ENCODE measurements at regions not wholly inside any gene's neighbourhood (a gene's known extent, or its start where the extent isn't known, plus 50 kb on each side); places are given as distances from the start of the nearest gene placed in this dataset.

GRCh38 chr1:214880956-214881355 is 201.6 kb upstream of the KCNK2 start:
- H3K9me3 Mint-ChIP-seq (ENCODE audit: low read depth), result no peaks in the 10 kb centered on the region
- CTCF ChIA-PET, result no interaction called here
- intact Hi-C loops (cut with DNase I, micrococcal nuclease), result no loop called here
- no peaks in the 10 kb centered on the region for H3K4me1 Mint-ChIP-seq
- no peaks in the 10 kb centered on the region for H3K36me3 Mint-ChIP-seq (ENCODE audit: low read depth)
- H3K27ac Mint-ChIP-seq, result no peak overlapping the region
- no peak for ATAC-seq
- no peaks in the 10 kb centered on the region for H3K27me3 Mint-ChIP-seq
- no peak for DNase-seq
- POLR2A ChIA-PET, result no interaction called here
- no peak overlapping the region for H3K4me3 Mint-ChIP-seq

- Mint-ChIP-seq H3K4me3 (no peak overlapping the region), H3K27ac (no peak overlapping the region), H3K4me1 (no peaks in the 10 kb centered on the region), H3K36me3 (ENCODE audit: low read depth) (no peaks in the 10 kb centered on the region), H3K9me3 (ENCODE audit: low read depth) (no peaks in the 10 kb centered on the region), H3K27me3 (no peaks in the 10 kb centered on the region)
- CTCF ChIA-PET, result no interaction called here
- no peak for DNase-seq
- no peak for ATAC-seq
- POLR2A ChIA-PET, result no interaction called here
- intact Hi-C loops (cut with DNase I, micrococcal nuclease), result no loop called here
Measured at GRCh38 chr1:214882616-214883015, 199.9 kb upstream of the KCNK2 start.

GRCh38 chr1:214895011-214895600 is 187.4 kb upstream of the KCNK2 start:
- Mint-ChIP-seq H3K36me3 (ENCODE audit: low read depth) (no peaks in the 10 kb centered on the region), H3K27ac (no peak overlapping the region), H3K4me3 (no peak overlapping the region), H3K9me3 (ENCODE audit: low read depth) (no peaks in the 10 kb centered on the region), H3K4me1 (no peaks in the 10 kb centered on the region), H3K27me3 (peaks cover 5% of the 10 kb centered on the region)
- ChIA-PET CTCF (no interaction called here), POLR2A (no interaction called here)
- DNase-seq (no peak), ATAC-seq (no peak)
- intact Hi-C loops (cut with DNase I, micrococcal nuclease), result no loop called here

- H3K9me3 Mint-ChIP-seq (ENCODE audit: low read depth), result no peaks in the 10 kb centered on the region
- POLR2A ChIA-PET, result no interaction called here
- ATAC-seq (no peak), DNase-seq (no peak)
- H3K36me3 Mint-ChIP-seq (ENCODE audit: low read depth), result no peaks in the 10 kb centered on the region
- no peak overlapping the region for H3K4me3 Mint-ChIP-seq
- peaks cover 5% of the 10 kb centered on the region for H3K27me3 Mint-ChIP-seq
- intact Hi-C loops (cut with DNase I, micrococcal nuclease), result no loop called here
- CTCF ChIA-PET, result no interaction called here
- H3K4me1 Mint-ChIP-seq, result no peaks in the 10 kb centered on the region
- H3K27ac Mint-ChIP-seq, result no peak overlapping the region
Measured at GRCh38 chr1:214896921-214897320, 185.6 kb upstream of the KCNK2 start.

- no peak overlapping the region for H3K27ac Mint-ChIP-seq
- ChIA-PET CTCF (no interaction called here), POLR2A (no interaction called here)
- H3K4me3 Mint-ChIP-seq, result no peak overlapping the region
- intact Hi-C loops (cut with DNase I, micrococcal nuclease), result no loop called here
- H3K36me3 Mint-ChIP-seq (ENCODE audit: low read depth), result no peaks in the 10 kb centered on the region
- no peaks in the 10 kb centered on the region for H3K9me3 Mint-ChIP-seq (ENCODE audit: low read depth)
- peaks cover 5% of the 10 kb centered on the region for H3K27me3 Mint-ChIP-seq
- no peak for ATAC-seq
- no peaks in the 10 kb centered on the region for H3K4me1 Mint-ChIP-seq
- no peak for DNase-seq
Measured at GRCh38 chr1:214897581-214897980, 185.0 kb upstream of the KCNK2 start.

- ChIA-PET POLR2A (no interaction called here), CTCF (no interaction called here)
- Mint-ChIP-seq H3K27ac (no peak overlapping the region), H3K4me3 (no peak overlapping the region), H3K36me3 (ENCODE audit: low read depth) (no peaks in the 10 kb centered on the region), H3K27me3 (peaks cover 5% of the 10 kb centered on the region), H3K4me1 (no peaks in the 10 kb centered on the region), H3K9me3 (ENCODE audit: low read depth) (no peaks in the 10 kb centered on the region)
- DNase-seq (no peak), ATAC-seq (no peak)
- intact Hi-C loops (cut with DNase I, micrococcal nuclease), result no loop called here
Measured at GRCh38 chr1:214898161-214898560, 184.4 kb upstream of the KCNK2 start.

- Mint-ChIP-seq H3K36me3 (ENCODE audit: low read depth) (no peaks in the 10 kb centered on the region), H3K4me3 (no peak overlapping the region), H3K4me1 (no peaks in the 10 kb centered on the region), H3K27ac (no peak overlapping the region), H3K9me3 (ENCODE audit: low read depth) (no peaks in the 10 kb centered on the region), H3K27me3 (peaks cover 5% of the 10 kb centered on the region)
- no peak for DNase-seq
- ChIA-PET POLR2A (no interaction called here), CTCF (no interaction called here)
- no peak for ATAC-seq
- intact Hi-C loops (cut with DNase I, micrococcal nuclease), result no loop called here
Measured at GRCh38 chr1:214898718-214899117, 183.8 kb upstream of the KCNK2 start.

- DNase-seq (no peak), ATAC-seq (no peak)
- no peaks in the 10 kb centered on the region for H3K9me3 Mint-ChIP-seq (ENCODE audit: low read depth)
- intact Hi-C loops (cut with DNase I, micrococcal nuclease), result no loop called here
- no peaks in the 10 kb centered on the region for H3K4me1 Mint-ChIP-seq
- no peak overlapping the region for H3K27ac Mint-ChIP-seq
- CTCF ChIA-PET, result no interaction called here
- H3K4me3 Mint-ChIP-seq, result no peak overlapping the region
- H3K36me3 Mint-ChIP-seq (ENCODE audit: low read depth), result no peaks in the 10 kb centered on the region
- POLR2A ChIA-PET, result no interaction called here
- peaks cover 5% of the 10 kb centered on the region for H3K27me3 Mint-ChIP-seq
Measured at GRCh38 chr1:214899908-214900460, 182.6 kb upstream of the KCNK2 start.

GRCh38 chr1:214900590-214900989 is 181.9 kb upstream of the KCNK2 start:
- ATAC-seq, result no peak
- intact Hi-C loops (cut with DNase I, micrococcal nuclease), result no loop called here
- Mint-ChIP-seq H3K27ac (no peak overlapping the region), H3K27me3 (peaks cover 5% of the 10 kb centered on the region), H3K9me3 (ENCODE audit: low read depth) (no peaks in the 10 kb centered on the region), H3K4me1 (no peaks in the 10 kb centered on the region), H3K4me3 (no peak overlapping the region), H3K36me3 (ENCODE audit: low read depth) (no peaks in the 10 kb centered on the region)
- DNase-seq, result no peak
- POLR2A ChIA-PET, result no interaction called here
- CTCF ChIA-PET, result no interaction called here

GRCh38 chr1:214901718-214902117 is 180.8 kb upstream of the KCNK2 start:
- Mint-ChIP-seq H3K4me3 (no peak overlapping the region), H3K9me3 (ENCODE audit: low read depth) (no peaks in the 10 kb centered on the region), H3K27me3 (peaks cover 2% of the 10 kb centered on the region), H3K36me3 (ENCODE audit: low read depth) (no peaks in the 10 kb centered on the region), H3K4me1 (no peaks in the 10 kb centered on the region), H3K27ac (no peak overlapping the region)
- DNase-seq, result no peak
- ChIA-PET CTCF (interaction anchor here (1.0 kb wide), 1 partner anchor 12 kb away, joined by 3 read pairs; no protein-coding TSS in a partner anchor), POLR2A (no interaction called here)
- intact Hi-C loops (cut with DNase I, micrococcal nuclease), result no loop called here
- ATAC-seq, result no peak

GRCh38 chr1:214902636-214903320 is 179.8 kb upstream of the KCNK2 start:
- Mint-ChIP-seq H3K9me3 (ENCODE audit: low read depth) (no peaks in the 10 kb centered on the region), H3K27me3 (no peaks in the 10 kb centered on the region), H3K36me3 (ENCODE audit: low read depth) (no peaks in the 10 kb centered on the region), H3K4me1 (no peaks in the 10 kb centered on the region), H3K27ac (no peak overlapping the region), H3K4me3 (no peak overlapping the region)
- DNase-seq (no peak), ATAC-seq (no peak)
- POLR2A ChIA-PET, result no interaction called here
- CTCF ChIA-PET, result interaction anchor here (0.6 kb wide), 1 partner anchor 540 kb away, joined by 3 read pairs; no protein-coding TSS in a partner anchor
- intact Hi-C loops (cut with DNase I, micrococcal nuclease), result no loop called here

GRCh38 chr1:214912127-214912526 is 170.4 kb upstream of the KCNK2 start:
- Mint-ChIP-seq H3K27ac (no peak overlapping the region), H3K4me3 (no peak overlapping the region), H3K4me1 (no peaks in the 10 kb centered on the region), H3K9me3 (ENCODE audit: low read depth) (no peaks in the 10 kb centered on the region), H3K27me3 (peaks cover 2% of the 10 kb centered on the region), H3K36me3 (ENCODE audit: low read depth) (no peaks in the 10 kb centered on the region)
- no peak for ATAC-seq
- CTCF ChIA-PET, result no interaction called here
- DNase-seq, result no peak
- POLR2A ChIA-PET, result no interaction called here
- intact Hi-C loops (cut with DNase I, micrococcal nuclease), result no loop called here

Data from activated CD4-positive, alpha-beta T cell treated with anti-CD3 and anti-CD28 coated beads for 36 hours (primary cell).